Testis (tissue), 2 donors: ENCODE measurements at regions not wholly inside any gene's neighbourhood (a gene's known extent, or its start where the extent isn't known, plus 50 kb on each side); places are given as distances from the start of the nearest gene placed in this dataset.

Experiments used
- DNase-seq: peaks from one replicate; pipeline ENCODE4 v3.0.0-alpha.2; 2019
- H3K27ac ChIP-seq, 2 donors: fragments of 200-600 bp; sonication (generic); one replicate each; pipeline ENCODE4 v1.5.1; 2019
- H3K27me3 ChIP-seq: fragments of 200-600 bp; sonication (generic); one replicate; pipeline ENCODE4 v1.5.1; 2019
- H3K36me3 ChIP-seq: fragments of 200-600 bp; sonication (generic); one replicate; pipeline ENCODE4 v1.5.1; 2017; ENCODE audit warnings: low read depth; ENCODE audit errors: missing control alignments
- H3K4me1 ChIP-seq: fragments of 200-600 bp; sonication (generic); one replicate; pipeline ENCODE4 v1.5.1; 2019
- H3K4me3 ChIP-seq, 2 donors: fragments of 200-600 bp; sonication (generic); one replicate each; pipeline ENCODE4 v1.5.1; 2017 to 2019
- H3K9me3 ChIP-seq: fragments of 200-600 bp; sonication (generic); one replicate; pipeline ENCODE4 v1.5.1; 2017
- POLR2A ChIP-seq: fragments of 450-650 bp; IDR thresholded peaks from one replicate; pipeline ENCODE4 v1.6.1; 2017; ENCODE audit warnings: antibody characterized with exemption, mild to moderate bottlenecking, moderate library complexity
- WGBS, 2 donors: methylation state at CpG; one replicate each; pipeline ENCODE4 v1.1.5; 2018; 5-methylcytosine and 5-hydroxymethylcytosine counted together
- intact Hi-C: fragments of 100-400 bp; cut with DNase I; formaldehyde crosslinking; loops from one replicate; pipeline ENCODE4 v1.15.1; 2023; ENCODE audit warnings: low total_unique reads
- TF ChIP-seq, protein P1 (sequence below), 3 experiments: fragments of 450-650 bp in 2 of 3; fragments of 200-600 bp in 1 of 3; sonication (generic) in 1 of 3; IDR thresholded peaks; one replicate each; pipeline ENCODE4 v1.5.1; 2016 to 2019; ENCODE audit warnings: antibody characterized with exemption in 3 of 3, mild to moderate bottlenecking in 2 of 3, moderate library complexity in 1 of 3

DNA sequence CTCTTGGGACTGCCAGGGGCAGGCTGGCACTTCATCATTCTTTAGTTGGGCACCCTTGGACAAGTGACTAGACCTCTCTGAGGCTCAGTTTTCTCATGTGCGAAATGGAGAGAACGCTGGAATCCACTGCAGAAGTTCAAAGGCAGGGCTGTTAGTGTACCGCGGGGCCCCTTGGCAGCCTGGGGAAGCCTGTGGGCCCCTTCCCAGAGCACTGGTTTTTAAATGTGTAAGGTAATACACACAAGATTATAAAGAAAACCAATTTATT, 209.5 kb upstream of the MVB12B start:
- no peaks in the 10 kb centered on the region for H3K27me3 ChIP-seq
- H3K36me3 ChIP-seq, result no peaks in the 10 kb centered on the region
- no peak overlapping the region for H3K4me3 ChIP-seq
- DNase-seq, result no peak
- intact Hi-C loops, result no loop called here
- no peaks in the 10 kb centered on the region for H3K9me3 ChIP-seq
- no peak overlapping the region for H3K27ac ChIP-seq
- WGBS, 2 donors, result 90 to 97% methylated on average over 4 of the region's 4 CpGs
- H3K4me1 ChIP-seq, result no peaks in the 10 kb centered on the region
- TF ChIP-seq, protein P1, sequence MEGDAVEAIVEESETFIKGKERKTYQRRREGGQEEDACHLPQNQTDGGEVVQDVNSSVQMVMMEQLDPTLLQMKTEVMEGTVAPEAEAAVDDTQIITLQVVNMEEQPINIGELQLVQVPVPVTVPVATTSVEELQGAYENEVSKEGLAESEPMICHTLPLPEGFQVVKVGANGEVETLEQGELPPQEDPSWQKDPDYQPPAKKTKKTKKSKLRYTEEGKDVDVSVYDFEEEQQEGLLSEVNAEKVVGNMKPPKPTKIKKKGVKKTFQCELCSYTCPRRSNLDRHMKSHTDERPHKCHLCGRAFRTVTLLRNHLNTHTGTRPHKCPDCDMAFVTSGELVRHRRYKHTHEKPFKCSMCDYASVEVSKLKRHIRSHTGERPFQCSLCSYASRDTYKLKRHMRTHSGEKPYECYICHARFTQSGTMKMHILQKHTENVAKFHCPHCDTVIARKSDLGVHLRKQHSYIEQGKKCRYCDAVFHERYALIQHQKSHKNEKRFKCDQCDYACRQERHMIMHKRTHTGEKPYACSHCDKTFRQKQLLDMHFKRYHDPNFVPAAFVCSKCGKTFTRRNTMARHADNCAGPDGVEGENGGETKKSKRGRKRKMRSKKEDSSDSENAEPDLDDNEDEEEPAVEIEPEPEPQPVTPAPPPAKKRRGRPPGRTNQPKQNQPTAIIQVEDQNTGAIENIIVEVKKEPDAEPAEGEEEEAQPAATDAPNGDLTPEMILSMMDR (IDR thresholded peaks at IDR 0.05), result no peak
- TF ChIP-seq POLR2A, result no peak

DNA sequence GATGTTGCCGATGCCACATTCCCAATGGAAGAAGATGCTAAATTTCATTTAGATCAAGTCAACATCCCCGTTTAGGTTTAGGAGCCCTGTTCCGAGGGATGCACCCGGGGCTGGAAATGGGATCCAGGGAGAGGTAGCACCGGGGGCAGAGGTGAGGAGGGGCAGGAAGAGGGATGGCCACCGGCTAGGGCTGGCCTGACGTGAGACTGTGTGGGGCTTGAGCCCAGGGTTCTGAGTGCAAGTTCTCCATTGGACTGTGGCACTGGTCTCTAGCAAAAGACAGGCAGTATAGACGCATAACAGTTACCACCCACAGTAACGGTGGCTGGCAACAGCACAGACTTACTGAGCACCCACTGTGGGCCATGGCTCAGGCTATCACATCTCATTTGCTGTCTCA, 209.0 kb upstream of the MVB12B start:
- WGBS, 2 donors, result 90 to 91% methylated on average over 9 of the region's 9 CpGs
- H3K9me3 ChIP-seq, result no peaks in the 10 kb centered on the region
- H3K27ac ChIP-seq, result no peak overlapping the region
- H3K4me3 ChIP-seq, result no peak overlapping the region
- DNase-seq, result no peak
- H3K36me3 ChIP-seq, result no peaks in the 10 kb centered on the region
- TF ChIP-seq, protein P1 (IDR thresholded peaks at IDR 0.05), result no peak
- TF ChIP-seq POLR2A, result no peak
- no peaks in the 10 kb centered on the region for H3K4me1 ChIP-seq
- no peaks in the 10 kb centered on the region for H3K27me3 ChIP-seq
- intact Hi-C loops, result no loop called here

- Histone ChIP-seq H3K36me3 (no peaks in the 10 kb centered on the region), H3K4me1 (no peaks in the 10 kb centered on the region), H3K9me3 (no peaks in the 10 kb centered on the region), H3K27me3 (no peaks in the 10 kb centered on the region), H3K4me3 (no peak overlapping the region), H3K27ac (no peak overlapping the region)
- TF ChIP-seq, protein P1 (IDR thresholded peaks at IDR 0.05), result no peak
- no peak for TF ChIP-seq POLR2A
- 85 to 86% methylated on average over 6 of the region's 6 CpGs for WGBS, 2 donors
- intact Hi-C loops, result no loop called here
- no peak for DNase-seq
These were observed 206.9 kb upstream of the MVB12B start for GRCh38 chr9:126119731-126120130.

GRCh38 chr9:126122901-126123616, 203.6 kb upstream of the MVB12B start:
- no peak overlapping the region for H3K4me3 ChIP-seq
- no peaks in the 10 kb centered on the region for H3K27me3 ChIP-seq
- intact Hi-C loops, result no loop called here
- H3K36me3 ChIP-seq, result no peaks in the 10 kb centered on the region
- DNase-seq, result no peak
- TF ChIP-seq, protein P1 (IDR thresholded peaks at IDR 0.05), result no peak
- TF ChIP-seq POLR2A, result no peak
- 77 to 81% methylated on average over 4 of the region's 4 CpGs for WGBS, 2 donors
- peaks cover 11% of the 10 kb centered on the region for H3K4me1 ChIP-seq
- no peak overlapping the region for H3K27ac ChIP-seq
- no peaks in the 10 kb centered on the region for H3K9me3 ChIP-seq

- no peak for TF ChIP-seq POLR2A
- TF ChIP-seq, protein P1 (IDR thresholded peaks at IDR 0.05), result no peak
- no peaks in the 10 kb centered on the region for H3K27me3 ChIP-seq
- intact Hi-C loops, result no loop called here
- WGBS, 2 donors, result 47 to 67% methylated on average over 7 of the region's 7 CpGs
- H3K27ac ChIP-seq, result no peak overlapping the region
- no peak overlapping the region for H3K4me3 ChIP-seq
- H3K4me1 ChIP-seq, result peaks cover 11% of the 10 kb centered on the region
- no peaks in the 10 kb centered on the region for H3K9me3 ChIP-seq
- H3K36me3 ChIP-seq, result no peaks in the 10 kb centered on the region
- no peak for DNase-seq
These were observed 202.7 kb upstream of the MVB12B start for GRCh38 chr9:126123927-126124326.
